ENCODE measurements at regions not wholly inside any gene's neighbourhood (a gene's known extent, or its start where the extent isn't known, plus 50 kb on each side); places are given as distances from the start of the nearest gene placed in this dataset.

- TF ChIP-seq CTCF (IDR thresholded peaks at IDR 0.05) (no peak), POLR2A (IDR thresholded peaks at IDR 0.05) (no peak)
Observed at GRCh38 chr6:167467793-167468431, 143.0 kb downstream of the TTLL2 start.
